ENCODE measurements at regions not wholly inside any gene's neighbourhood (a gene's known extent, or its start where the extent isn't known, plus 50 kb on each side); places are given as distances from the start of the nearest gene placed in this dataset.

DNA sequence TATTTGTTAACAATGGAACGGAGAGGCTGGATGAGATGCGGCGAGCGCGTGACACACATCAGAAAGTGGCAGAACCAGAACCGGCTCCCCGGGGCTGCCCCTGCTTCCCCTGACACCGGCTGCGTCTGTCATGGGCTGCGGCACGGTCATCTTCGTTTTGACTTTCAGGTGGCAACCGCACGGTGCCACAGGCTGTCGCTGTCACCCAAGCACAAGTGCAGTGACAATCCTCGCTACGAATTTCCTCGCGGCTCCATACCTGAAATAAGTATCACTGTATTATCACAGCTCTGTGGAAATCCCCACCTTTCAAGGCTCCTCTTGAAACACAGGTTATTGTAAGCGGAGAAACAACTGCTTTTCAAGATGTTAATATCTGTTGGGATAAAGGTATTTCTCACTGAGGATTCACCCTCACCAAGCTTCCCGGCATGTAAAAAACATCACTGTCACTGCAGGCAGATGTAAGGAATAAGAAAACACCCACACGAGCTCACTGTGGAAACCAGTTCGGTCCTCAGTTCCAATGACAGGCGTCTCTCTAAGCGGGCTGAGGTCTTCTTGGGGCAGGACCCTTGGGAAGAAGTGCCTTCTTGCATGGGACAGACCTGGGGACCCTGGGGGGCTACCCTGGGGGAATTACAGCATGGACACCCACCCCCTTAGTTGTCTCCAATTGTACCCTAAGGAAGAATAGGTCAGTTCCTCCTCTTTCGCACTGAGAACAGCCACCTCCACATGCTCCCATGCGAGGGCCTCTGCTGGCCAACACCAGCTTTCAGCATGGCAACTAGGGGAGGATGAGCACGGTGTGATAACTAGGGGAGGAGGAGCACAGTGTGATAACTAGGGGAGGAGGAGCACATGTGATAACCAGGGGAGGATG lies 86.3 kb downstream of the DACT2 start:
- TF ChIP-seq, protein P1, sequence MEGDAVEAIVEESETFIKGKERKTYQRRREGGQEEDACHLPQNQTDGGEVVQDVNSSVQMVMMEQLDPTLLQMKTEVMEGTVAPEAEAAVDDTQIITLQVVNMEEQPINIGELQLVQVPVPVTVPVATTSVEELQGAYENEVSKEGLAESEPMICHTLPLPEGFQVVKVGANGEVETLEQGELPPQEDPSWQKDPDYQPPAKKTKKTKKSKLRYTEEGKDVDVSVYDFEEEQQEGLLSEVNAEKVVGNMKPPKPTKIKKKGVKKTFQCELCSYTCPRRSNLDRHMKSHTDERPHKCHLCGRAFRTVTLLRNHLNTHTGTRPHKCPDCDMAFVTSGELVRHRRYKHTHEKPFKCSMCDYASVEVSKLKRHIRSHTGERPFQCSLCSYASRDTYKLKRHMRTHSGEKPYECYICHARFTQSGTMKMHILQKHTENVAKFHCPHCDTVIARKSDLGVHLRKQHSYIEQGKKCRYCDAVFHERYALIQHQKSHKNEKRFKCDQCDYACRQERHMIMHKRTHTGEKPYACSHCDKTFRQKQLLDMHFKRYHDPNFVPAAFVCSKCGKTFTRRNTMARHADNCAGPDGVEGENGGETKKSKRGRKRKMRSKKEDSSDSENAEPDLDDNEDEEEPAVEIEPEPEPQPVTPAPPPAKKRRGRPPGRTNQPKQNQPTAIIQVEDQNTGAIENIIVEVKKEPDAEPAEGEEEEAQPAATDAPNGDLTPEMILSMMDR (IDR thresholded peaks at IDR 0.05 in 4 of 5, conservative IDR thresholded peaks at IDR 0.05 in 1 of 5), result no peak
- no peak for TF ChIP-seq POLR2A (IDR thresholded peaks at IDR 0.05)
- no peaks in the 10 kb centered on the region for H3K9me3 ChIP-seq
- in situ Hi-C loops (cut with MboI; ENCODE audit: low sequenced_read_pairs in 4 of 4) (no loop called here), intact Hi-C loops (cut with DNase I; ENCODE audit: low total_unique reads) (no loop called here)
- H3K27ac ChIP-seq, result no peak overlapping the region
- H3K36me3 ChIP-seq, result no peaks in the 10 kb centered on the region
- H3K4me1 ChIP-seq, result no peaks in the 10 kb centered on the region
- no peak overlapping the region for H3K4me3 ChIP-seq
- H3K27me3 ChIP-seq, result peaks cover 5 to 29% (median 26%) of the 10 kb centered on the region in 3 donors
- DNase-seq (no peak), ATAC-seq (no peak)

DNA sequence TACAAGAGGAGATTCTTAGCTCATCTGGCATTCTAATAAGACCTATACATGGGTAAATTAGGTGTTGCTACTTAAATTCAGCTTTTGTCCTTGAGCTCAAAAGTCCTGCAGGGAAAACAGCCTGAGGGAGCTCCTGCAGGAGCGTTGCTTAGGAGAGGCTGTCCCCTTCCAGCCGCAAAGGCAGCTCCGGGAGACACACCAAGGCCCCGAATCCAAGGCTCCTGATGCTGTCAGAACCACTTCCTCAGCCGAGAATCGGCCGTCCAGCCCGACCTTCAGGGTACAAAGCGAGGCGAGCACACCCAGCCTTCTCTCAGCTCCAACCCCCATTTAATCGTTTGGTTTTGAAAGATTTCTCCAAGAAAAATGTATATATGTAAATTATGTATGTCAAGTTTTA lies 87.0 kb downstream of the DACT2 start:
- in situ Hi-C loops (cut with MboI; ENCODE audit: low sequenced_read_pairs in 4 of 4), result no loop called here
- no peak for TF ChIP-seq POLR2A (IDR thresholded peaks at IDR 0.05)
- TF ChIP-seq, protein P1 (IDR thresholded peaks at IDR 0.05 in 4 of 5, conservative IDR thresholded peaks at IDR 0.05 in 1 of 5), result no peak
- H3K4me3 ChIP-seq, result no peak overlapping the region
- no peak for ATAC-seq
- intact Hi-C loops (cut with DNase I; ENCODE audit: low total_unique reads), result no loop called here
- H3K27me3 ChIP-seq, result peaks cover 5 to 34% (median 33%) of the 10 kb centered on the region in 3 donors
- no peaks in the 10 kb centered on the region for H3K4me1 ChIP-seq
- no peaks in the 10 kb centered on the region for H3K36me3 ChIP-seq
- H3K27ac ChIP-seq, result no peak overlapping the region
- DNase-seq, result no peak
- no peaks in the 10 kb centered on the region for H3K9me3 ChIP-seq

DNA sequence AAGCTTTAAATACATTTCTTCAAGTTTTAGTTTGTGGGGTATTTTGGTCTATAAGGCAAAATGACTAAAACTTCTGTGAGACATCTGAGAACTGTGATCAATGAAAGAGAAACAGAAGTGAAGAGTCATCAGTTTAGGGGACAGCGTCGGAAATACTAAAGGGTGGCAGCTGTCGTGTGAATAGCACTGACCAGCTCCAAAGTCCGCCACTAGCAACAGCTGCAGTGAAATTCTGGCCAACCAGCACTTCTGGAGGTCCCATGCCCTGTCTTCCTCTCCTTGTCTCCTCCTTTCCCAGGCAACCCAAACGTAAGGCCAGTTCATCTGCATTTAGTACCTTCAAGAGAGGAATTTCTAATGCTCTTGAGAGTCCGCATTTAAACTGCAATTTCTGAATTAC lies 87.5 kb downstream of the DACT2 start:
- no peaks in the 10 kb centered on the region for H3K9me3 ChIP-seq
- H3K36me3 ChIP-seq, result no peaks in the 10 kb centered on the region
- peaks cover 5 to 34% (median 33%) of the 10 kb centered on the region in 3 donors for H3K27me3 ChIP-seq
- intact Hi-C loops (cut with DNase I; ENCODE audit: low total_unique reads), result no loop called here
- in situ Hi-C loops (cut with MboI; ENCODE audit: low sequenced_read_pairs in 4 of 4), result no loop called here
- H3K27ac ChIP-seq, result no peak overlapping the region
- TF ChIP-seq, protein P1 (IDR thresholded peaks at IDR 0.05 in 4 of 5, conservative IDR thresholded peaks at IDR 0.05 in 1 of 5), result no peak
- no peak for DNase-seq
- H3K4me1 ChIP-seq, result no peaks in the 10 kb centered on the region
- no peak overlapping the region for H3K4me3 ChIP-seq
- no peak for ATAC-seq

DNA sequence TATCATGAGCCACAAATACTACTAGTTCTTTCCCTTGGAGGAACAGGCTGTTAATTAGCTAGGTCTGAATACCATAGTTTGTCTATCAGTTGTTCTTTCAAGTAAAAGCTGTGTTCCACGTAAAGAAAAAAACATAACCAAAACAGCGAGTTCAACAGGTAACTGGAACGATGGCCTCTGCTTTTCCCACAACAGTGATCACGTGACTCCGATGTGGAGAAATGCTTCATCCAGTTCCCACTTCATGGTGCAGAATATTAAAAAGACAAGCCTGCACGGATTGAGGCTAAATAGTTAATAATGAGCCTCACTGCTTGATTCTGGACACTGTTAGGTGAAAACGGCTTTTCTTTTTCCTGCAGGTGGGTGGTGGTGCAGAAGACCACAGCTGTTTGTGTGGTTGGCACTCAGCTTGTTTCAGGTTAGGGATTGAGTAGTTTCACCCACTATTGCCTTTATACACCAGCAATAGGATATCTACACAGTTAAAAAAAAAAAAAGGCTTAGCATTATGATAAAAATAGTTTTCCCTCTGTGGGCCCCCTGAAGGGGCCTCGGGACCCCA lies 88.1 kb downstream of the DACT2 start:
- no peaks in the 10 kb centered on the region for H3K9me3 ChIP-seq
- peaks cover 5 to 34% (median 34%) of the 10 kb centered on the region in 3 donors for H3K27me3 ChIP-seq
- no peak overlapping the region for H3K27ac ChIP-seq
- H3K36me3 ChIP-seq, result no peaks in the 10 kb centered on the region
- ATAC-seq, result no peak
- in situ Hi-C loops (cut with MboI; ENCODE audit: low sequenced_read_pairs in 4 of 4), result no loop called here
- DNase-seq, result no peak
- intact Hi-C loops (cut with DNase I; ENCODE audit: low total_unique reads), result no loop called here
- TF ChIP-seq, protein P1 (IDR thresholded peaks at IDR 0.05 in 4 of 5, conservative IDR thresholded peaks at IDR 0.05 in 1 of 5), result no peak
- TF ChIP-seq POLR2A (IDR thresholded peaks at IDR 0.05), result no peak
- H3K4me3 ChIP-seq, result no peak overlapping the region
- no peaks in the 10 kb centered on the region for H3K4me1 ChIP-seq

Data from gastrocnemius medialis (tissue), 4 donors.